Panc1 (cell line): ENCODE measurements at regions not wholly inside any gene's neighbourhood (a gene's known extent, or its start where the extent isn't known, plus 50 kb on each side); places are given as distances from the start of the nearest gene placed in this dataset.
"Not testable (repeated sequence)": the region's sequence is repeated elsewhere in the genome, so short reads cannot be mapped to it uniquely, and the experiment has no call there.

Source experiments
- ATAC-seq: fragments of 200-7000 bp; cut with Tn5 transposase; 2 replicates; pipeline ENCODE4 v1.9.1; 2020; ENCODE audit warnings: mild to moderate bottlenecking, moderate library complexity
- BruUV-seq: library from RNA; stranded (reverse); fragments of 400-500 nt; replicated peaks from 2 replicates; lab custom pipeline; 2021; lab: Mats Ljungman, UMichigan
- CTCF ChIA-PET: fragments of 300-600 bp; sonication (Branson Sonifier 250); formaldehyde crosslinking; loops from one replicate; lab custom pipeline; 2022; ENCODE audit warnings: antibody characterized with exemption; lab: Charles Lee
- POLR2A ChIA-PET: fragments of 300-600 bp; sonication (Branson Sonifier 250); formaldehyde crosslinking; loops from one replicate; lab custom pipeline; 2022; ENCODE audit warnings: antibody characterized with exemption; lab: Charles Lee
- DNase-seq: peaks from one replicate; pipeline ENCODE4 v3.0.0-alpha.2; 2010; ENCODE audit warnings: low read depth, low spot score
- H3K27ac ChIP-seq: 2 replicates; pipeline ENCODE4 v1.5.1; 2011; ENCODE audit warnings: mild to moderate bottlenecking, low read length, inconsistent platforms
- H3K27me3 ChIP-seq: fragments of 200-500 bp; sonication (Bioruptor generic); 2 replicates; pipeline ENCODE4 v1.6.0; 2014; ENCODE audit warnings: low read length, inconsistent platforms; ENCODE audit not compliant: control insufficient read depth, insufficient read depth
- H3K36me3 ChIP-seq: fragments of 200-500 bp; sonication (Bioruptor generic); 2 replicates; pipeline ENCODE4 v1.5.1; 2014; ENCODE audit warnings: inconsistent platforms, mild to moderate bottlenecking, low read length, moderate library complexity; ENCODE audit not compliant: control insufficient read depth, insufficient read depth
- H3K4me1 ChIP-seq: 2 replicates; pipeline ENCODE4 v1.5.1; 2011; ENCODE audit warnings: inconsistent platforms, mild to moderate bottlenecking, low read length, moderate library complexity; ENCODE audit not compliant: control insufficient read depth, insufficient read depth
- H3K4me3 ChIP-seq, 2 experiments: 2 replicates each; pipeline ENCODE4 v1.5.1; 2011 to 2012; ENCODE audit warnings: low read depth in 2 of 2, low read length in 2 of 2, mild to moderate bottlenecking in 2 of 2, inconsistent platforms in 1 of 2, moderate library complexity in 1 of 2
- H3K9me3 ChIP-seq: fragments of 200-500 bp; sonication (Bioruptor generic); 2 replicates; pipeline ENCODE4 v1.5.1; 2014; ENCODE audit warnings: low read depth, mild to moderate bottlenecking, inconsistent platforms, low read length, moderate library complexity; ENCODE audit not compliant: control insufficient read depth, insufficient read depth
- in situ Hi-C: cut with HindIII; loops from 2 replicates; pipeline ENCODE4 v1.10.0; 2016; ENCODE audit warnings: low sequenced_read_pairs, low pct_unique_long_range_greater_than_20kb
- intact Hi-C: fragments of 100-400 bp; cut with micrococcal nuclease; formaldehyde crosslinking; loops from one replicate; pipeline ENCODE4 v1.10.0; 2022; ENCODE audit not compliant: unreplicated experiment

DNA sequence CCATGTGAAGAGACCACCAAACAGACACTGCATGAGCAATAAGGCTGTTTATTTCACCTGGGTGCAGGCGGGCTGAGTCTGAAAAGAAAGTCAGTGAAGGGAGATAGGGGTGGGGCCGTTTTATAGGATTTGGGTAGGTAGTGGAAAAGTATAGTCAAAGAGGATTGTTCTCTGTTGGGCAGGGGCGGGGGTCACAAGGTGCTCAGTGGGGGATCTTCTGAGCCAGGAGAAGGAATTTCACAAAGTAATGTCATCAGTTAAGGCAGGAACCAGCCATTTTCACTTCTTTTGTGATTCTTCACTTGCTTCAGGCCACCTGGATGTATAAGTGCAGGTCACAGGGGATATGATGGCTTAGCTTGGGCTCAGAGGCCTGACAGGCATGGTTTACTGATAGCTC, 444.6 kb upstream of the ZNG1F start:
- BruUV-seq, CTCF ChIA-PET, ATAC-seq, H3K36me3 ChIP-seq, H3K4me3 ChIP-seq, H3K9me3 ChIP-seq, H3K27me3 ChIP-seq, H3K4me1 ChIP-seq, DNase-seq, POLR2A ChIA-PET, H3K27ac ChIP-seq, in situ Hi-C loops, intact Hi-C loops: not testable (repeated sequence)

DNA sequence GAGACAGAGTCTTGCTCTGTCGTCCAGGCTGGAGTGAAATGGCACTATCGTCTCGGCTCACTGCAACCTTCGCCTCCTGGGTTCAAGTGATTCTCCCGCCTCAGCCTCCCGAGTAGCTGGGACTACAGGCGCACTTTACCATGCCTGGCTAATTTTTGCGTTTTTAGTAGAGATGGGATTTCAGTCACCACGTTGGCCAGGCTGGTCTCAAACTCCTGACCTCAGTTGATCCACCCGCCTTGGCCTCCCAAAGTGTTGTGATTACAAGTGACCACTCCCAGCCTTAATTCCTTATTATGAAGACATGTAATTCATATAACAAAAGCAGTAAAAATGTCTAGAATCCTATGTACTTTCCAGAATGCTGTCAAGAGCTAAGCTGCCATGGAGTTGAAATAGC, 434.5 kb upstream of the ZNG1F start:
- H3K27ac ChIP-seq, BruUV-seq, ATAC-seq, DNase-seq, H3K27me3 ChIP-seq, intact Hi-C loops, H3K4me3 ChIP-seq, POLR2A ChIA-PET, in situ Hi-C loops, H3K36me3 ChIP-seq, CTCF ChIA-PET, H3K9me3 ChIP-seq, H3K4me1 ChIP-seq: not testable (repeated sequence)

DNA sequence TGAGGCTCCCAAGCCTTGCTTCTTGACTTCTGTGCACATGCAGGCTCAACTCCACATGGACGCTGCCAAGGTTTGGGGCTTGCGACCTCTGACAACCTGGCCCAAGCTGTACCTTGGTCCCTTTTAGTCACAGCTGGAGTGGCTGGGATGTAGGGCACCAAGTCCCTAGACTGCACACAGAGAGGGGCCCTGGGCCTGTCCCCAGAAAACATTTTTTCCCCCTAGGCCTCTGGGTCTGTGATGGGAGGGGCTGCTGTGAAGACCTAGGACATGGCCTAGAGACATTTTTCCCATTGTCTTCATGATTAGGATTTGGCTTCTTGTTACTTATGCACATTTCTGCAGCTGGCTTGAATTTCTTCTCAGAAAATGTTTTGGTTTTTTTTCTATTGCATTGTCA, 430.1 kb upstream of the ZNG1F start:
- BruUV-seq, H3K4me1 ChIP-seq, H3K9me3 ChIP-seq, ATAC-seq, H3K27me3 ChIP-seq, CTCF ChIA-PET, H3K36me3 ChIP-seq, H3K27ac ChIP-seq, POLR2A ChIA-PET, intact Hi-C loops, DNase-seq, H3K4me3 ChIP-seq, in situ Hi-C loops: not testable (repeated sequence)

DNA sequence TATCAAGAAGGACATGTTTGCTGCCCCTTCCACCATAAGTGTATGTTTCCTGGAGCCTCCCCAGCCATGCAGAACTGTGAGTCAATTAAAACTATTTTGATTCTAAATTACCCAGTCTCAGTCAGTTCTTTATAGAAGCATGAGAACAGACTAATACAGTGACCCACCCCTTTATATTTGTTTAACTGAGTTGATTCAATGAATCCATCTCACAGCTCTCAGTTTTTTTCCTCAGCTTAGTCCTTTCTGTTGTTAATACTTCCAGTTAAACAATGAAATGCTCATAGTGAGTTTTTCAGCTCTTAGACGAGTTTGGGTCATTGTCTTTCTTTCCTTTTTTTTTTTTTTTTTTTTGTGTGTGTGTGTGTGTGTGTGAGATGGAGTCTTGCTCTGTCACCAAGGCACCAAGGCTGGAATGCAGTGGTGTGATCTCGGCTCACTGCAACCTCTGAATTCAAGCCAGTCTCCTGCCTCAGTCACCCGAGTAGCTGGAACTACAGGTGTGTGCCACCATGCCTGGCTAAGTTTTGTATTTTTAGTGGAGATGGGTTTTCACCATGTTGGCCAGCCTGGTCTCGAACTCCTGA, 417.9 kb upstream of the ZNG1F start:
- in situ Hi-C loops, intact Hi-C loops, H3K4me1 ChIP-seq, H3K27me3 ChIP-seq, CTCF ChIA-PET, BruUV-seq, H3K4me3 ChIP-seq, POLR2A ChIA-PET, H3K27ac ChIP-seq, H3K9me3 ChIP-seq, ATAC-seq, H3K36me3 ChIP-seq, DNase-seq: not testable (repeated sequence)

DNA sequence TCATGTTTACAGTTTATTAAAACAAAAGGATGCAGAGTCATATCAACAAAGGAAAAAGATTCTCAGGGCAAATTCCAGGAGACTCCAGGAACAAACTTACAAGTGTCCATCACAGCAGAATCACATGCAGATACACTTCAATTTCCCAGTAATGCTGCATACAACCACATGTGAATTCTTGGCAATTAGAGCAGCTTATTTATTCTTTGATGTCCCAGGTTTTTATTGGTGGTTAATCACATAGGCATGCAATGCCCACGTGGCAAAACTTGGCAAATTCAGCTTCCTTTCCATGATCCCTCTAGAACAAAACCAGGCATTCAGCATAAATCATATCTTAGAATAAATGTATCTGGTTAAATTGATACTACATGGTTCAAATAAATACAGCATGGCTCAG, 376.5 kb upstream of the ZNG1F start:
- H3K9me3 ChIP-seq, H3K36me3 ChIP-seq, H3K27me3 ChIP-seq, BruUV-seq, H3K4me3 ChIP-seq, POLR2A ChIA-PET, ATAC-seq, H3K4me1 ChIP-seq, CTCF ChIA-PET, H3K27ac ChIP-seq, in situ Hi-C loops, DNase-seq, intact Hi-C loops: not testable (repeated sequence)
